ENCODE measurements at regions not wholly inside any gene's neighbourhood (a gene's known extent, or its start where the extent isn't known, plus 50 kb on each side); places are given as distances from the start of the nearest gene placed in this dataset.
"Not testable (repeated sequence)": the region's sequence is repeated elsewhere in the genome, so short reads cannot be mapped to it uniquely, and the experiment has no call there.

DNA sequence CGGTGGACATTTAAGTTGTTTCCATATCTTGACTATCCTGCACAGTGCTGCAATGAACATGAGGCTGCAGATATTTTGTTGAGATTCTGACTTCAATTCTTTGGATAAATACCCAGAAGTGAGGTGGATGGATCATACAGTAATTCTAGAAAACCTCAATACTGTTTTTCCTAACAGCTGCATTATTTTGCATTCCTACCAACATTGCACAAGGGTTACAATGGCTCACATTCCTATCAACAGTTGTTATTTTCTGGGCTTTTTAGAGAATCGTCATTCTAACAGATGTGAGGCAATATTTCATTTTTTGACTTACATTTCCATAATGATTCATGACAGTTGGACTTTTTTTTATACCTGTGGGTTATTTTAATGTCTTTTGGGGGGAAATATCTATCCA, 716.9 kb upstream of the ANO3 start:
- Histone ChIP-seq H3K4me1 (ENCODE audit: insufficient read depth) (no peaks in the 10 kb centered on the region), H3K4me3 (no peak overlapping the region), H4K20me1 (ENCODE audit: insufficient read depth) (no peaks in the 10 kb centered on the region), H3F3A (ENCODE audit: insufficient read depth) (no peaks in the 10 kb centered on the region), H3K27ac (no peak overlapping the region), H2AFZ (no peak overlapping the region), H3K4me2 (ENCODE audit: unreplicated experiment) (no peak overlapping the region), H3K9me3 (ENCODE audit: low read depth) (no peaks in the 10 kb centered on the region), H3K36me3 (ENCODE audit: low read depth) (no peaks in the 10 kb centered on the region), H3K9me2 (ENCODE audit: insufficient read depth) (no peaks in the 10 kb centered on the region), H3K9ac (no peak overlapping the region), H3K27me3 (replicated peaks; ENCODE audit: insufficient read depth) (no peaks in the 10 kb centered on the region), H3K79me2 (ENCODE audit: insufficient read depth) (no peaks in the 10 kb centered on the region)
- DNase-seq, result no peak
- 29 to 31% methylated on average over 2 of the region's 2 CpGs for WGBS, 2 experiments (ENCODE audit: low coverage in 1 of 2, low lambda C conversion rate in 2 of 2, missing lambda C conversion rate in 2 of 2)
- in situ Hi-C loops (cut with MboI), result no loop called here
- TF ChIP-seq EZH2 (IDR thresholded peaks at IDR 0.05; ENCODE audit: insufficient read depth, poor library complexity, severe bottlenecking), result no peak
- no peak for TF ChIP-seq EZH2phosphoT487 (IDR thresholded peaks at IDR 0.05; ENCODE audit: insufficient read depth, low read depth)

DNA sequence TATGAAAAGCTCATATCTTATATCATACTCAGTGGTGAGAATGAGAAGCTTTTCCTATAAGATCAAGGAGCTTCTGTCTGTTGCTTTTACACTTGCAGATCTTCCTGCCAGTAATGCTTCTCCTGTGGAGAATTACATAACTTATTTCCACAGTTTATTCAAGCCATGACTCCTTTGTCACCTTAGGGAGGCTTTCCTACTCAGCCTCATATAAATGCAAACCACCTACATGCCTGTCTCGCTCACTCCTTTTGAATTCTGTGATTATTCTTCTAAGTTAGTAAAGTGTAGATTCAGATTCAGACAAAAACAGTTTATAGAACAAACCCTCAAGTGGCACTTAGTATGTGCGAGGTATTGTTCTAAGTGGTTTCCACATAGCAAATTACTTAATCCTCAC, 716.1 kb upstream of the ANO3 start:
- H3F3A ChIP-seq (ENCODE audit: insufficient read depth), result no peaks in the 10 kb centered on the region
- DNase-seq, result no peak
- H3K27me3 ChIP-seq (replicated peaks; ENCODE audit: insufficient read depth), result no peaks in the 10 kb centered on the region
- WGBS, 2 experiments (ENCODE audit: low coverage in 1 of 2, low lambda C conversion rate in 2 of 2, missing lambda C conversion rate in 2 of 2), result 32 to 40% methylated on average over 2 of the region's 2 CpGs
- no peak overlapping the region for H3K4me3 ChIP-seq
- no peak overlapping the region for H3K27ac ChIP-seq
- no peak overlapping the region for H3K9ac ChIP-seq
- no peaks in the 10 kb centered on the region for H3K9me2 ChIP-seq (ENCODE audit: insufficient read depth)
- H3K79me2 ChIP-seq (ENCODE audit: insufficient read depth), result no peaks in the 10 kb centered on the region
- H3K9me3 ChIP-seq (ENCODE audit: low read depth), result no peaks in the 10 kb centered on the region
- in situ Hi-C loops (cut with MboI), result no loop called here
- H3K4me1 ChIP-seq (ENCODE audit: insufficient read depth), result no peaks in the 10 kb centered on the region
- H3K4me2 ChIP-seq (ENCODE audit: unreplicated experiment), result no peak overlapping the region
- no peaks in the 10 kb centered on the region for H3K36me3 ChIP-seq (ENCODE audit: low read depth)
- H4K20me1 ChIP-seq (ENCODE audit: insufficient read depth), result no peaks in the 10 kb centered on the region
- TF ChIP-seq EZH2 (IDR thresholded peaks at IDR 0.05; ENCODE audit: insufficient read depth, poor library complexity, severe bottlenecking), result no peak
- no peak for TF ChIP-seq EZH2phosphoT487 (IDR thresholded peaks at IDR 0.05; ENCODE audit: insufficient read depth, low read depth)
- H2AFZ ChIP-seq, result no peak overlapping the region

DNA sequence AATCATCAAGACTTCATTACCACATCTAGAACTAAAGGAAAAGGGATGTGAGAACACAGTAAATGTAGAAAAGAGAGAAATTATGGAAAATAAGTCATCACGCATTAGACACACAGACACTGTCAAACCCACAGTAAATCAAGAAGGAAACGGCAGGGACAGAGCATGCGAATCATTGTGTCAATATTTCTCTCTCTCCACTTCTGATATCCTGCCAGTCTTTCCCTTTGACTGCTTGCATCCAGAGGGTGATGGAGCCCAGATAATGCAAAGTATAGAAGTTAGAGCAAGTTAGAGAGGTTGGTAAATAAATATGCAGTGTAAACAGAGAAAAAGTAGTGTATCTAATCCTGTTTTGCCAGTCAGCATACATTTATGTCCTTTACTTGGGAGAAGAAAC, 706.8 kb upstream of the ANO3 start:
- H3K9me2 ChIP-seq (ENCODE audit: insufficient read depth), result no peaks in the 10 kb centered on the region
- in situ Hi-C loops (cut with MboI), result no loop called here
- H3K27ac ChIP-seq, result no peak overlapping the region
- no peaks in the 10 kb centered on the region for H3F3A ChIP-seq (ENCODE audit: insufficient read depth)
- H4K20me1 ChIP-seq (ENCODE audit: insufficient read depth), result no peaks in the 10 kb centered on the region
- no peak overlapping the region for H3K4me2 ChIP-seq (ENCODE audit: unreplicated experiment)
- H3K79me2 ChIP-seq (ENCODE audit: insufficient read depth), result no peaks in the 10 kb centered on the region
- H3K27me3 ChIP-seq (replicated peaks; ENCODE audit: insufficient read depth), result no peaks in the 10 kb centered on the region
- no peak overlapping the region for H3K9ac ChIP-seq
- no peaks in the 10 kb centered on the region for H3K4me1 ChIP-seq (ENCODE audit: insufficient read depth)
- no peaks in the 10 kb centered on the region for H3K36me3 ChIP-seq (ENCODE audit: low read depth)
- no peaks in the 10 kb centered on the region for H3K9me3 ChIP-seq (ENCODE audit: low read depth)
- 26 to 30% methylated on average over 3 of the region's 3 CpGs for WGBS, 2 experiments (ENCODE audit: low coverage in 1 of 2, low lambda C conversion rate in 2 of 2, missing lambda C conversion rate in 2 of 2)
- TF ChIP-seq EZH2phosphoT487 (IDR thresholded peaks at IDR 0.05; ENCODE audit: insufficient read depth, low read depth) (no peak), EZH2 (IDR thresholded peaks at IDR 0.05; ENCODE audit: insufficient read depth, poor library complexity, severe bottlenecking) (no peak)
- H3K4me3 ChIP-seq, result no peak overlapping the region
- no peak overlapping the region for H2AFZ ChIP-seq
- DNase-seq, result no peak

DNA sequence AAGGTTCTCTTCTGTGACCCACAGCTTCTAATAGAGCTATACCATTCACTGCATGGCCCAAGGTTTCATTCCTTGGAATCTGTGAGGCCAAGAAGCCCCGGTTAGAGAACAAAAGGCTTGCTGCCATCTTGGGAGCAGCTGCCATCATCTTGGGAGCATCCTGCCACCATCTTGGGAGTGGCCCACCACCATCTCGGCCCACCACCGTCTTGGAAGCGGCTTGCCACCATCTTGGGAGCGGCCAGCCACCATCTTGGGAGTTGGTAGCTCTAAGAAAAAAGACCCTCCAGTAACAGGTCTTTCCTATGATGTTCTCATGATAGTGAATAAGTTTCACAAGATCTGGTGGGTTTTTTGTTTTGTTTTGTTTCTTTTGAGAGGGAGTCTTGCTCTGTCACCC, 703.9 kb upstream of the ANO3 start:
- TF ChIP-seq EZH2 (IDR thresholded peaks at IDR 0.05; ENCODE audit: insufficient read depth, poor library complexity, severe bottlenecking), result no peak
- no peak for TF ChIP-seq EZH2phosphoT487 (IDR thresholded peaks at IDR 0.05; ENCODE audit: insufficient read depth, low read depth)
- Histone ChIP-seq H3K79me2 (ENCODE audit: insufficient read depth) (no peaks in the 10 kb centered on the region), H3K4me1 (ENCODE audit: insufficient read depth) (no peaks in the 10 kb centered on the region), H3K9me2 (ENCODE audit: insufficient read depth) (no peaks in the 10 kb centered on the region), H3K4me2 (ENCODE audit: unreplicated experiment) (no peak overlapping the region), H3K27ac (no peak overlapping the region), H2AFZ (no peak overlapping the region), H3F3A (ENCODE audit: insufficient read depth) (no peaks in the 10 kb centered on the region), H3K9ac (no peak overlapping the region), H3K4me3 (no peak overlapping the region), H3K27me3 (replicated peaks; ENCODE audit: insufficient read depth) (no peaks in the 10 kb centered on the region), H4K20me1 (ENCODE audit: insufficient read depth) (no peaks in the 10 kb centered on the region), H3K9me3 (ENCODE audit: low read depth) (no peaks in the 10 kb centered on the region), H3K36me3 (ENCODE audit: low read depth) (no peaks in the 10 kb centered on the region)
- WGBS, 2 experiments (ENCODE audit: low coverage in 1 of 2, low lambda C conversion rate in 2 of 2, missing lambda C conversion rate in 2 of 2), result 34 to 41% methylated on average over 5 of the region's 5 CpGs
- in situ Hi-C loops (cut with MboI), result no loop called here
- no peak for DNase-seq

DNA sequence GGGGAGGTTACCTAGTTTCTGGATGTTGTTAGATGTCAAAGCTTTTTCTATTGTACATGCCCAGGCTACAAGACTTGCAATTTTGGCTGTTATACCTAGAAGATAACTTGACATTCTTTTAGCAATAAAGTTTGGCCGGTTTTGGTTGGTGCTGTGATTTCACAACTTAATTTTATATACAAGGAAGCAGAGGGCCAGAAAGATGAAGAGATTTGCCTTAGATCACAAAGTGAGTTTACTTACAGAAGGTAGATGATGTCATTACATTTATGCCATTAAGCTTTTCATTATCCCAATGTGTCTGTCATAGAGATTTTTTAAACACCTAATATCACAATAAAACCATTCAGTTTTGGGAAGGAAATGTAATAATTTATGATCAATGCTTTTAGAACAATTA, 698.7 kb upstream of the ANO3 start:
- no peaks in the 10 kb centered on the region for H3K9me3 ChIP-seq (ENCODE audit: low read depth)
- H3F3A ChIP-seq (ENCODE audit: insufficient read depth), result no peaks in the 10 kb centered on the region
- H3K4me1 ChIP-seq (ENCODE audit: insufficient read depth), result no peaks in the 10 kb centered on the region
- H3K27ac ChIP-seq, result no peak overlapping the region
- WGBS, 2 experiments (ENCODE audit: low coverage in 1 of 2, low lambda C conversion rate in 2 of 2, missing lambda C conversion rate in 2 of 2), result 14 to 27% methylated on average over 1 of the region's 1 CpG
- H3K36me3 ChIP-seq (ENCODE audit: low read depth), result no peaks in the 10 kb centered on the region
- TF ChIP-seq EZH2phosphoT487 (IDR thresholded peaks at IDR 0.05; ENCODE audit: insufficient read depth, low read depth), result no peak
- TF ChIP-seq EZH2 (IDR thresholded peaks at IDR 0.05; ENCODE audit: insufficient read depth, poor library complexity, severe bottlenecking), result no peak
- no peaks in the 10 kb centered on the region for H3K79me2 ChIP-seq (ENCODE audit: insufficient read depth)
- no peak overlapping the region for H3K4me3 ChIP-seq
- H4K20me1 ChIP-seq (ENCODE audit: insufficient read depth), result no peaks in the 10 kb centered on the region
- DNase-seq, result no peak
- H2AFZ ChIP-seq, result no peak overlapping the region
- no peak overlapping the region for H3K9ac ChIP-seq
- H3K27me3 ChIP-seq (replicated peaks; ENCODE audit: insufficient read depth), result no peaks in the 10 kb centered on the region
- H3K9me2 ChIP-seq (ENCODE audit: insufficient read depth), result no peaks in the 10 kb centered on the region
- in situ Hi-C loops (cut with MboI), result no loop called here
- H3K4me2 ChIP-seq (ENCODE audit: unreplicated experiment), result no peak overlapping the region

DNA sequence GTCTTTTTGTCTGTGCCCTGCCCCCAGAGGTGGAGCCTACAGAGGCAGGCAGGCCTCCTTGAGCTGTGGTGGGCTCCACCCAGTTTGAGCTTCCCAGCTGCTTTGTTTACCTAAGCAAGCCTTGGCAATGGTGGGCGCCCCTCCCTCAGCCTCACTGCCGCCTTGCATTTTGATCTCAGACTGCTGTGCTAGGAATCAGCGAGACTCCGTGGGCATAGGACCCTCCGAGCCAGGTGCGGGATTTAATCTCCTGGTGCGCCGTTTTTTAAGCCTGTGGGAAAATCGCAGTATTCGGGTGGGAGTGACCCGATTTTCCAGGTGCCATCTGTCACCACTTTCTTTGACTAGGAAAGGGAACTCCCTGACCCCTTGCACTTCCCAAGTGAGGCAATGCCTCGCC, 682.7 kb upstream of the ANO3 start:
- H3F3A ChIP-seq (ENCODE audit: insufficient read depth); H3K9me3 ChIP-seq (ENCODE audit: low read depth); in situ Hi-C loops (cut with MboI); H3K27me3 ChIP-seq (replicated peaks; ENCODE audit: insufficient read depth); H3K36me3 ChIP-seq (ENCODE audit: low read depth); H3K9me2 ChIP-seq (ENCODE audit: insufficient read depth); H2AFZ ChIP-seq; H3K4me2 ChIP-seq (ENCODE audit: unreplicated experiment); DNase-seq; H3K4me1 ChIP-seq (ENCODE audit: insufficient read depth); H3K27ac ChIP-seq; H3K9ac ChIP-seq; H3K79me2 ChIP-seq (ENCODE audit: insufficient read depth); H3K4me3 ChIP-seq; H4K20me1 ChIP-seq (ENCODE audit: insufficient read depth): not testable (repeated sequence)
- WGBS, 2 experiments (ENCODE audit: low coverage in 1 of 2, low lambda C conversion rate in 2 of 2, missing lambda C conversion rate in 2 of 2), result 73 to 74% methylated on average over 12 of the region's 12 CpGs

Data from GM23248 (cell line).